KMS-11 (cell line): ENCODE measurements at regions not wholly inside any gene's neighbourhood (a gene's known extent, or its start where the extent isn't known, plus 50 kb on each side); places are given as distances from the start of the nearest gene placed in this dataset.

ENCODE experiments used
- H2AFZ ChIP-seq: fragments of 200-600 bp; sonication (generic); 2 replicates; pipeline ENCODE4 v1.6.1; 2016; ENCODE audit warnings: antibody characterized with exemption, mixed run types, low read depth
- H3K27ac ChIP-seq: fragments of 200-600 bp; sonication (generic); 2 replicates; pipeline ENCODE4 v1.6.1; 2016; ENCODE audit warnings: mild to moderate bottlenecking, mixed run types
- H3K27me3 ChIP-seq: fragments of 200-600 bp; sonication (generic); 2 replicates; pipeline ENCODE4 v1.6.1; 2017; ENCODE audit warnings: mild to moderate bottlenecking, low read depth, mixed run types, moderate library complexity; ENCODE audit not compliant: insufficient read depth
- H3K36me3 ChIP-seq: fragments of 200-600 bp; sonication (generic); 2 replicates; pipeline ENCODE4 v1.6.1; 2017; ENCODE audit warnings: mild to moderate bottlenecking, mixed run types; ENCODE audit not compliant: insufficient read depth
- H3K4me1 ChIP-seq: fragments of 200-600 bp; sonication (generic); 2 replicates; pipeline ENCODE4 v1.6.1; 2016; ENCODE audit warnings: mild to moderate bottlenecking, low read depth, mixed run types; ENCODE audit not compliant: poor library complexity, severe bottlenecking
- H3K4me2 ChIP-seq: fragments of 200-600 bp; sonication (generic); 2 replicates; pipeline ENCODE4 v1.7.0; 2016; ENCODE audit warnings: mild to moderate bottlenecking, mixed run types
- H3K4me3 ChIP-seq: fragments of 200-600 bp; sonication (generic); IDR thresholded peaks from 2 replicates; pipeline ENCODE4 v1.6.1; 2017; ENCODE audit warnings: low read depth, low read length, mixed read lengths; ENCODE audit not compliant: insufficient read depth
- H3K79me2 ChIP-seq: fragments of 200-600 bp; sonication (generic); 2 replicates; pipeline ENCODE4 v1.6.1; 2016; ENCODE audit warnings: low read depth, mixed run types; ENCODE audit not compliant: insufficient read depth
- H3K9ac ChIP-seq: fragments of 200-600 bp; sonication (generic); 2 replicates; pipeline ENCODE4 v1.6.1; 2016; ENCODE audit warnings: mild to moderate bottlenecking, mixed run types
- H4K20me1 ChIP-seq: fragments of 200-600 bp; sonication (generic); 2 replicates; pipeline ENCODE4 v1.6.1; 2016; ENCODE audit warnings: mild to moderate bottlenecking, mixed run types; ENCODE audit not compliant: insufficient read depth
- TF ChIP-seq, protein P1 (sequence below): fragments of 200-600 bp; sonication (generic); conservative IDR thresholded peaks from 2 replicates; pipeline ENCODE4 v1.6.1; 2017; ENCODE audit warnings: low read depth, mild to moderate bottlenecking, antibody characterized with exemption, low read length, moderate library complexity, mixed read lengths

DNA sequence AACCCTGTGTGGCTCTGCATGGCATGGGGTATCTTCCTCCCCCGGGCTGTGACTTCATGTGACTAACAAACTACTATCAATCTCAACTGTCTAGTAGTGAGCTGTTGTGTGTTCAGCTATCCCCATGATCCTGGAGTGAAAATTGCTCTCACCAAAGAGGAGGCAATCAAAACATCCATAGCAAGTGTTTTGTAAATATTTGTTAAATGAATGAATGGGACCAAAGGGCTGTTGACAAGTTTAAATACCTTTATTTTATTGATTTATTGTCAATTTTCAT lies 138.1 kb upstream of the CPM start:
- TF ChIP-seq, protein P1, sequence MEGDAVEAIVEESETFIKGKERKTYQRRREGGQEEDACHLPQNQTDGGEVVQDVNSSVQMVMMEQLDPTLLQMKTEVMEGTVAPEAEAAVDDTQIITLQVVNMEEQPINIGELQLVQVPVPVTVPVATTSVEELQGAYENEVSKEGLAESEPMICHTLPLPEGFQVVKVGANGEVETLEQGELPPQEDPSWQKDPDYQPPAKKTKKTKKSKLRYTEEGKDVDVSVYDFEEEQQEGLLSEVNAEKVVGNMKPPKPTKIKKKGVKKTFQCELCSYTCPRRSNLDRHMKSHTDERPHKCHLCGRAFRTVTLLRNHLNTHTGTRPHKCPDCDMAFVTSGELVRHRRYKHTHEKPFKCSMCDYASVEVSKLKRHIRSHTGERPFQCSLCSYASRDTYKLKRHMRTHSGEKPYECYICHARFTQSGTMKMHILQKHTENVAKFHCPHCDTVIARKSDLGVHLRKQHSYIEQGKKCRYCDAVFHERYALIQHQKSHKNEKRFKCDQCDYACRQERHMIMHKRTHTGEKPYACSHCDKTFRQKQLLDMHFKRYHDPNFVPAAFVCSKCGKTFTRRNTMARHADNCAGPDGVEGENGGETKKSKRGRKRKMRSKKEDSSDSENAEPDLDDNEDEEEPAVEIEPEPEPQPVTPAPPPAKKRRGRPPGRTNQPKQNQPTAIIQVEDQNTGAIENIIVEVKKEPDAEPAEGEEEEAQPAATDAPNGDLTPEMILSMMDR = no peak
- H3K4me1 ChIP-seq = no peaks in the 10 kb centered on the region
- no peak overlapping the region for H3K4me3 ChIP-seq
- H4K20me1 ChIP-seq = no peaks in the 10 kb centered on the region
- no peak overlapping the region for H3K9ac ChIP-seq
- H3K27me3 ChIP-seq = no peaks in the 10 kb centered on the region
- H3K79me2 ChIP-seq = no peaks in the 10 kb centered on the region
- H2AFZ ChIP-seq = no peak overlapping the region
- no peak overlapping the region for H3K4me2 ChIP-seq
- no peak overlapping the region for H3K27ac ChIP-seq
- no peaks in the 10 kb centered on the region; the same call in 1 of the 2 replicates for H3K36me3 ChIP-seq

DNA sequence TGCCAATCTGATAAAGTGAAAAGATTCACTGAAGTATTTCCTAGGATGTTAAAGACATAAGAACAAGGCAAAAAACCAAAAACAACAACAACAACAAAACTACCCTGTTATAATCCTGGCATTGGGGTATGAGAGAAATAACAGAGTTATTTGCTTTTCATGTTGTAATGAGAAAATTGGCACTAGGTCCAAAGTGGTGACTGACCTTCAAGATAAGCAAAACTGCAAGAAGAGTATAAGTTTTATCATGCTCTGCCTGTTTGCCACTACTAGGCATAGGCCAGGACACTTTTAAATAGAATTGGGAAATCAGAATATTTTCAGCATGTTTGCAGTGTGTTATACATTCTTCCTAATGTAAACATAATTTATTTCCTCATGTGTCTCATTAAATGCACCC lies 140.1 kb upstream of the CPM start:
- Histone ChIP-seq H3K4me2 (no peak overlapping the region), H3K9ac (no peak overlapping the region), H2AFZ (no peak overlapping the region), H3K79me2 (no peaks in the 10 kb centered on the region), H3K27ac (no peak overlapping the region), H3K36me3 (no peaks in the 10 kb centered on the region; the same call in 1 of the 2 replicates), H3K4me1 (no peaks in the 10 kb centered on the region), H3K4me3 (no peak overlapping the region), H3K27me3 (no peaks in the 10 kb centered on the region), H4K20me1 (no peaks in the 10 kb centered on the region)
- TF ChIP-seq, protein P1 = no peak

DNA sequence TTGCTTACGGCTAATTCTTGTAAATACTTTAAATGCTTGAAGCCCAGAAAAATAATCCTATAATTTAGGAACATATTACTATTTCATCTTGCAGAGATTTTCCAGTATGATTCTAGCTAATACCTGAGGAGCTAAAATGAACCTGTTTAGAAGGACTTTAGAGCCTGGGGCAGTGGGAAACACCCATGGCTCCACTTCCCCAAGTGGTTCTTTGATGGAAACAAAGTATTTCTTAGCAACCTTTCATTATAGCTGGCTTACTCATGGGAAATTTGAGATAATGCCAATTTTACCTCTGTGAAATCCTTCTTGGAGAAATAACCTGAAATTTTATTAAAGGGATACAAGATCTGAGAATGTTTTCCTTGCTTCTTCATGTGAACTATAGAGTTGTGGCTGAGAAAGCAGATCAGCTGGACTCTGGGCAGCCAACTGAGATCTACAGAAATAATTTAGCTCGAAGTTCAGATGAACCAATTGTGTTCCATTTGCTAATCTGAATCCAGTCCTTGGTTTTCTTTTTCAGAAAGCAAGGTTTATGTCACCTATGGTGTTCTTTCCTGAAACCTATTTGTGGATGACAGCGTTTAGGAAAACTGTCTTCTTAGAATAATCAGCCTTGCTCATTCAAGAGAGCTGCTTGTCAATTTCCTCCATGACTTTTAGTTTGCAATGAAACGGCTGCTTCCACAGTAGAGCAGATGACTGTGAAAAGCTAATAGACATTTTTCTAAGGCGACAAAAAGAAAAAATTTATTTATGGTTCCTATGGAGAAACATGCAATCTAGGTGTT lies 141.8 kb upstream of the CPM start:
- Histone ChIP-seq H3K4me3 (no peak overlapping the region), H3K4me2 (no peak overlapping the region), H3K36me3 (no peaks in the 10 kb centered on the region; the same call in 1 of the 2 replicates), H4K20me1 (no peaks in the 10 kb centered on the region), H3K79me2 (no peaks in the 10 kb centered on the region), H3K27me3 (no peaks in the 10 kb centered on the region), H2AFZ (no peak overlapping the region), H3K27ac (no peak overlapping the region), H3K4me1 (no peaks in the 10 kb centered on the region), H3K9ac (no peak overlapping the region)
- TF ChIP-seq, protein P1 = no peak

DNA sequence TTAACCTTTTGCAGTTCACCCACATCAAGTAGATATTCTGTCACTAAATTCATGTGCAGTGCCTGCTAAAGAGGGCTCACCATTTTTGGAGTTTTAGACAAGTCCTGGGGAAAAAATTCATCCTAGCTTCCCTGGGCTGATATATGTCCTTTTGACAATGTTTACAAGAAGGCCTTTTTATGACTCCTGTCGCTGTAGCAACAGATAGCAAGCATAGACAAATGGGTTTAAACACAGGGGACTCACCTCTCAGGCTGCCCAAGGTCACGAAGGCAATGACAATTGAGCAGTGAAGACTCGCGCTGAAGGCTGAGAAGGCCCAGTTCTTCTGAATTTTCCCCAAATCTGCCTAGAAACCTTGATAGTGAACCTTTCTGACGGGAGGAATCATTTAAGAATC lies 150.7 kb upstream of the CPM start:
- H3K4me3 ChIP-seq = no peak overlapping the region
- H4K20me1 ChIP-seq = no peaks in the 10 kb centered on the region
- no peak overlapping the region for H3K4me2 ChIP-seq
- no peak overlapping the region for H3K27ac ChIP-seq
- H3K4me1 ChIP-seq = no peaks in the 10 kb centered on the region
- no peak overlapping the region for H2AFZ ChIP-seq
- H3K27me3 ChIP-seq = no peaks in the 10 kb centered on the region
- no peaks in the 10 kb centered on the region for H3K36me3 ChIP-seq
- TF ChIP-seq, protein P1 = no peak
- H3K9ac ChIP-seq = no peak overlapping the region
- no peaks in the 10 kb centered on the region for H3K79me2 ChIP-seq
